SW 1271 (cell line): ENCODE measurements at regions not wholly inside any gene's neighbourhood (a gene's known extent, or its start where the extent isn't known, plus 50 kb on each side); places are given as distances from the start of the nearest gene placed in this dataset.
"Not testable (repeated sequence)": the region's sequence is repeated elsewhere in the genome, so short reads cannot be mapped to it uniquely, and the experiment has no call there.

Experiments used
- DNase-seq, 2 experiments: peaks; one replicate each; lab custom pipeline; 2025; lab: John Stamatoyannopoulos, UW

GRCh38 chr6:54564188-54564587, 255.9 kb downstream of the TINAG start:
- DNase-seq = not testable (repeated sequence)

GRCh38 chr6:54574671-54575070, 266.4 kb downstream of the TINAG start:
- no peak for DNase-seq

- no peak for DNase-seq
Measured at GRCh38 chr6:54578261-54578660, 268.3 kb upstream of the FAM83B start.

GRCh38 chr6:54579011-54579410, 267.6 kb upstream of the FAM83B start:
- no peak for DNase-seq

- DNase-seq = no peak
Measured at GRCh38 chr6:54586251-54586650, 260.3 kb upstream of the FAM83B start.

GRCh38 chr6:54587277-54587676, 259.3 kb upstream of the FAM83B start:
- DNase-seq = no peak

GRCh38 chr6:54588176-54588575, 258.4 kb upstream of the FAM83B start:
- no peak for DNase-seq

- no peak for DNase-seq
Measured at GRCh38 chr6:54595844-54596243, 250.7 kb upstream of the FAM83B start.

GRCh38 chr6:54598787-54599313, 247.7 kb upstream of the FAM83B start:
- no peak for DNase-seq

GRCh38 chr6:54601600-54602300, 244.8 kb upstream of the FAM83B start:
- no peak for DNase-seq

- DNase-seq = no peak
Measured at GRCh38 chr6:54602591-54602990, 244.0 kb upstream of the FAM83B start.

GRCh38 chr6:54609981-54610380, 236.6 kb upstream of the FAM83B start:
- no peak for DNase-seq

- no peak for DNase-seq
Measured at GRCh38 chr6:54613596-54613995, 233.0 kb upstream of the FAM83B start.

GRCh38 chr6:54614499-54615195, 231.9 kb upstream of the FAM83B start:
- no peak for DNase-seq

GRCh38 chr6:54617730-54618129, 228.8 kb upstream of the FAM83B start:
- no peak for DNase-seq

GRCh38 chr6:54618572-54618971, 228.0 kb upstream of the FAM83B start:
- DNase-seq = no peak

- no peak for DNase-seq
Measured at GRCh38 chr6:54619102-54619501, 227.5 kb upstream of the FAM83B start.

GRCh38 chr6:54621285-54621684, 225.3 kb upstream of the FAM83B start:
- no peak for DNase-seq

- no peak for DNase-seq
Measured at GRCh38 chr6:54624216-54624615, 222.4 kb upstream of the FAM83B start.

GRCh38 chr6:54624779-54625178, 221.8 kb upstream of the FAM83B start:
- no peak for DNase-seq

- no peak for DNase-seq
Measured at GRCh38 chr6:54629131-54629530, 217.4 kb upstream of the FAM83B start.

GRCh38 chr6:54632984-54633565, 213.5 kb upstream of the FAM83B start:
- no peak for DNase-seq

- DNase-seq = no peak
Measured at GRCh38 chr6:54633601-54634000, 213.0 kb upstream of the FAM83B start.
